DND-41 (cell line): ENCODE measurements at regions not wholly inside any gene's neighbourhood (a gene's known extent, or its start where the extent isn't known, plus 50 kb on each side); places are given as distances from the start of the nearest gene placed in this dataset.

ENCODE experiments used
- ATAC-seq: fragments of 200-7000 bp; cut with Tn5 transposase; 3 replicates; pipeline ENCODE4 v1.9.1; 2021; ENCODE audit warnings: low read depth; ENCODE audit not compliant: insufficient read depth
- DNase-seq: peaks from one replicate; pipeline ENCODE4 v3.0.0-alpha.2; 2020
- H2AFZ ChIP-seq: 2 replicates; pipeline ENCODE4 v1.6.0; 2012; ENCODE audit warnings: low read depth, low read length
- H3K27ac ChIP-seq: 2 replicates; pipeline ENCODE4 v1.5.1; 2012; ENCODE audit warnings: low read length, inconsistent platforms
- H3K27me3 ChIP-seq: fragments of 200-600 bp; sonication (generic); 2 replicates; pipeline ENCODE4 v1.6.0; 2012; ENCODE audit warnings: low read length, mild to moderate bottlenecking, inconsistent platforms; ENCODE audit not compliant: insufficient read depth, poor library complexity
- H3K36me3 ChIP-seq: 2 replicates; pipeline ENCODE4 v1.5.1; 2012; ENCODE audit warnings: low read length, inconsistent platforms; ENCODE audit not compliant: insufficient read depth
- H3K4me1 ChIP-seq: 2 replicates; pipeline ENCODE4 v1.5.1; 2012; ENCODE audit warnings: mild to moderate bottlenecking, low read length; ENCODE audit not compliant: insufficient read depth
- H3K4me2 ChIP-seq: 2 replicates; pipeline ENCODE4 v1.6.0; 2012; ENCODE audit warnings: mild to moderate bottlenecking, moderate library complexity, low read length, inconsistent platforms; ENCODE audit not compliant: insufficient read depth
- H3K4me3 ChIP-seq, 2 experiments: fragments of 200-600 bp in 1 of 2; shearing (Covaris generic) in 1 of 2; 2 replicates each; pipeline ENCODE4 v1.5.1; 2012 to 2016; ENCODE audit warnings: inconsistent platforms in 2 of 2, low read length in 2 of 2, mild to moderate bottlenecking in 2 of 2, low read depth in 1 of 2, moderate library complexity in 1 of 2
- H3K79me2 ChIP-seq: 2 replicates; pipeline ENCODE4 v1.6.0; 2012; ENCODE audit warnings: low read length, inconsistent platforms; ENCODE audit not compliant: insufficient read depth
- H3K9ac ChIP-seq: 2 replicates; pipeline ENCODE4 v1.6.0; 2012; ENCODE audit warnings: low read depth, mild to moderate bottlenecking, inconsistent platforms, low read length, moderate library complexity
- H3K9me3 ChIP-seq: 2 replicates; pipeline ENCODE4 v1.5.1; 2012; ENCODE audit warnings: low read length, moderate library complexity, mild to moderate bottlenecking, inconsistent platforms; ENCODE audit not compliant: insufficient read depth, severe bottlenecking
- H4K20me1 ChIP-seq: 2 replicates; pipeline ENCODE4 v1.6.0; 2012; ENCODE audit warnings: low read length; ENCODE audit not compliant: insufficient read depth
- EZH2 ChIP-seq: IDR thresholded peaks from 3 replicates; pipeline ENCODE4 v1.6.1; 2012; ENCODE audit warnings: borderline replicate concordance, low read depth, mild to moderate bottlenecking, moderate library complexity, low read length, inconsistent platforms; ENCODE audit not compliant: severe bottlenecking
- TF ChIP-seq, protein P1 (sequence below): IDR thresholded peaks from 2 replicates; pipeline ENCODE4 v1.5.1; 2012; ENCODE audit warnings: borderline replicate concordance, low read length, moderate library complexity, mild to moderate bottlenecking; ENCODE audit not compliant: poor library complexity, severe bottlenecking; ENCODE audit errors: extremely low read depth

GRCh38 chr4:17164666-17165065 is 266.2 kb upstream of the LDB2 start:
- DNase-seq (no peak), ATAC-seq (no peak)
- Histone ChIP-seq H2AFZ (no peak overlapping the region), H3K79me2 (no peaks in the 10 kb centered on the region), H3K27me3 (no peaks in the 10 kb centered on the region), H3K4me2 (no peak overlapping the region), H3K36me3 (no peaks in the 10 kb centered on the region), H3K27ac (no peak overlapping the region), H3K4me3 (no peak overlapping the region), H3K4me1 (no peaks in the 10 kb centered on the region), H4K20me1 (no peaks in the 10 kb centered on the region), H3K9me3 (no peaks in the 10 kb centered on the region), H3K9ac (no peak overlapping the region)
- TF ChIP-seq, protein P1, sequence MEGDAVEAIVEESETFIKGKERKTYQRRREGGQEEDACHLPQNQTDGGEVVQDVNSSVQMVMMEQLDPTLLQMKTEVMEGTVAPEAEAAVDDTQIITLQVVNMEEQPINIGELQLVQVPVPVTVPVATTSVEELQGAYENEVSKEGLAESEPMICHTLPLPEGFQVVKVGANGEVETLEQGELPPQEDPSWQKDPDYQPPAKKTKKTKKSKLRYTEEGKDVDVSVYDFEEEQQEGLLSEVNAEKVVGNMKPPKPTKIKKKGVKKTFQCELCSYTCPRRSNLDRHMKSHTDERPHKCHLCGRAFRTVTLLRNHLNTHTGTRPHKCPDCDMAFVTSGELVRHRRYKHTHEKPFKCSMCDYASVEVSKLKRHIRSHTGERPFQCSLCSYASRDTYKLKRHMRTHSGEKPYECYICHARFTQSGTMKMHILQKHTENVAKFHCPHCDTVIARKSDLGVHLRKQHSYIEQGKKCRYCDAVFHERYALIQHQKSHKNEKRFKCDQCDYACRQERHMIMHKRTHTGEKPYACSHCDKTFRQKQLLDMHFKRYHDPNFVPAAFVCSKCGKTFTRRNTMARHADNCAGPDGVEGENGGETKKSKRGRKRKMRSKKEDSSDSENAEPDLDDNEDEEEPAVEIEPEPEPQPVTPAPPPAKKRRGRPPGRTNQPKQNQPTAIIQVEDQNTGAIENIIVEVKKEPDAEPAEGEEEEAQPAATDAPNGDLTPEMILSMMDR = no peak
- no peak for TF ChIP-seq EZH2

DNA sequence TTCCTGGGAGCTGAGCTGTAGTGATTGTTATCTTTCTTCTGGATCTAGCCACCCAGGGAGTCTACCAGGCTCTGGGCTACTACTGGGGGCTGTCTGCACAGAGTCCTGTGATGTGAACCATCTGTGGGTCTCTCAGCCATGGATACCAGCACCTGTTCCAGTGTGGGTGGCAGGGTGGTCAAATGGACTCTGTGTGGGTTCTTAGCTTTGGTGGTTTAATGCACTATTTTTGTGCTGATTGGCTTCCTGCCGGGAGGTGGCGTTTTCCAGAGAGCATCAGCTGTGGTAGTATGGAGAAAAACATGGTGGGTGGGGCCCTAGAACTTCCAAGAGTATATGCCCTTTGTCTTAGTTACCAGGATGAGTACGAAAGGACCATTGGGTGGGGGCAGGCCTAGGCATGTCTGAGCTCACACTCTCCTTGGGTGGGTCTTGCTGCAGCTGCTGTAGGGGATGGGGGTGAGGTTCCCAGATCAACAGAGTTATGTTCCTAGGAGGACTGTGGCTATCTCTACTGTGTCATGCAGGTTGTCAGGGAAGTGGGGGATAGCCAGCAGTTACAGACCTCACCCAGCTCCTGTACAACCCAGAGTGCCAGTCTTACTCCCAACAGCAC is 264.8 kb upstream of the LDB2 start:
- Histone ChIP-seq H3K79me2 (no peaks in the 10 kb centered on the region), H3K27ac (no peak overlapping the region), H3K4me3 (no peak overlapping the region), H3K4me2 (no peak overlapping the region), H3K9me3 (no peaks in the 10 kb centered on the region), H4K20me1 (no peaks in the 10 kb centered on the region), H3K27me3 (no peaks in the 10 kb centered on the region), H3K9ac (no peak overlapping the region), H2AFZ (no peak overlapping the region), H3K4me1 (no peaks in the 10 kb centered on the region), H3K36me3 (no peaks in the 10 kb centered on the region)
- no peak for ATAC-seq
- no peak for DNase-seq
- TF ChIP-seq, protein P1 = no peak
- no peak for TF ChIP-seq EZH2

DNA sequence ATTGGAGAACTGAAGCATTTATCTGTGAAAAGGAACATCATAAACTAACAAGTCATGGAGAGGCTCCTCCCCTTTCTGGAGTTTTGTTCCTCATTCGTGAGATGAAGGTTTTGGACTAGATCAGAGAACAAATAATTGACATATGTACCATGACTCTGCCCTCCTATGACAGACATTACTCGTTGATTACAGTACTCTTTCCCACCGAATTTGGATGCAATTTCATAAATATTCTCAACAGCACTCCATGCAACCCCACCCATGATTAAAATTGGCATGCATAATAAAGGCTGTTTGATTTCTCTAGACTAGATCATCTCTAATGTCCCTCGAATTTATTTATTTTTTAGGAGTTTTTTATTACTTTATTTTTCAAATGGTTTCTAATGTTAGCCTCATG is 258.9 kb upstream of the LDB2 start:
- H3K4me3 ChIP-seq = no peak overlapping the region
- no peaks in the 10 kb centered on the region for H4K20me1 ChIP-seq
- H3K9me3 ChIP-seq = no peaks in the 10 kb centered on the region
- TF ChIP-seq, protein P1 = no peak
- TF ChIP-seq EZH2 = no peak
- ATAC-seq (no peak), DNase-seq (no peak)
- H3K27me3 ChIP-seq = no peaks in the 10 kb centered on the region
- H3K4me2 ChIP-seq = no peak overlapping the region
- no peaks in the 10 kb centered on the region for H3K36me3 ChIP-seq
- H3K27ac ChIP-seq = no peak overlapping the region
- no peaks in the 10 kb centered on the region for H3K79me2 ChIP-seq
- no peak overlapping the region for H2AFZ ChIP-seq
- no peak overlapping the region for H3K9ac ChIP-seq
- no peaks in the 10 kb centered on the region for H3K4me1 ChIP-seq
